Progenitor cell of endocrine pancreas (in vitro differentiated cells): ENCODE measurements at regions not wholly inside any gene's neighbourhood (a gene's known extent, or its start where the extent isn't known, plus 50 kb on each side); places are given as distances from the start of the nearest gene placed in this dataset.
"Not testable (repeated sequence)": the region's sequence is repeated elsewhere in the genome, so short reads cannot be mapped to it uniquely, and the experiment has no call there.

ENCODE experiments used
- DNase-seq: peaks from one replicate; pipeline ENCODE4 v3.0.0; 2021; ENCODE audit warnings: low spot score; ENCODE audit not compliant: unreplicated experiment
- H3K27ac Mint-ChIP-seq: 2 replicates; pipeline ENCODE4 v1.8.0; 2021; ENCODE audit warnings: mild to moderate bottlenecking, moderate library complexity, mixed read lengths
- H3K27me3 Mint-ChIP-seq: 2 replicates; pipeline ENCODE4 v1.8.0; 2021; ENCODE audit warnings: mixed read lengths
- H3K36me3 Mint-ChIP-seq: 2 replicates; pipeline ENCODE4 v1.8.0; 2022; ENCODE audit warnings: mixed read lengths; ENCODE audit not compliant: insufficient read depth
- H3K4me1 Mint-ChIP-seq: 2 replicates; pipeline ENCODE4 v1.8.0; 2021; ENCODE audit warnings: low read depth, mixed read lengths
- H3K4me3 Mint-ChIP-seq: 2 replicates; pipeline ENCODE4 v1.8.0; 2021; ENCODE audit warnings: low read depth, mild to moderate bottlenecking, moderate library complexity, mixed read lengths
- H3K9me3 Mint-ChIP-seq: 2 replicates; pipeline ENCODE4 v1.8.0; 2021; ENCODE audit warnings: low read depth, mixed read lengths
- CTCF ChIP-seq: fragments of 200-600 bp; sonication (generic); IDR thresholded peaks from one replicate; pipeline ENCODE4 v1.5.0; 2021; ENCODE audit warnings: antibody characterized with exemption, mild to moderate bottlenecking; ENCODE audit not compliant: unreplicated experiment

- no peak overlapping the region for H3K27ac Mint-ChIP-seq
- no peak overlapping the region for H3K4me3 Mint-ChIP-seq
- no peaks in the 10 kb centered on the region for H3K27me3 Mint-ChIP-seq
- peaks cover 6% of the 10 kb centered on the region for H3K9me3 Mint-ChIP-seq
- DNase-seq = no peak
- TF ChIP-seq CTCF = no peak
- peaks cover 7% of the 10 kb centered on the region for H3K4me1 Mint-ChIP-seq
- no peaks in the 10 kb centered on the region for H3K36me3 Mint-ChIP-seq
Measured at GRCh38 chr13:89402211-89402610, 1731.0 kb downstream of the SLITRK5 start.

GRCh38 chr13:89406096-89406495 is 1734.9 kb downstream of the SLITRK5 start:
- not testable (repeated sequence) for H3K27me3 Mint-ChIP-seq, H3K36me3 Mint-ChIP-seq, H3K4me1 Mint-ChIP-seq, DNase-seq, H3K4me3 Mint-ChIP-seq, H3K9me3 Mint-ChIP-seq, H3K27ac Mint-ChIP-seq

- no peaks in the 10 kb centered on the region for H3K36me3 Mint-ChIP-seq
- no peak for DNase-seq
- H3K27ac Mint-ChIP-seq = no peak overlapping the region
- H3K27me3 Mint-ChIP-seq = no peaks in the 10 kb centered on the region
- H3K4me1 Mint-ChIP-seq = peaks cover 5% of the 10 kb centered on the region
- no peak for TF ChIP-seq CTCF
- H3K9me3 Mint-ChIP-seq = no peaks in the 10 kb centered on the region
- H3K4me3 Mint-ChIP-seq = no peak overlapping the region
Measured at GRCh38 chr13:89407357-89407756, 1736.2 kb downstream of the SLITRK5 start.

- Mint-ChIP-seq H3K4me3 (no peak overlapping the region), H3K27ac (no peak overlapping the region), H3K27me3 (no peaks in the 10 kb centered on the region), H3K4me1 (no peaks in the 10 kb centered on the region), H3K9me3 (no peaks in the 10 kb centered on the region), H3K36me3 (no peaks in the 10 kb centered on the region)
- DNase-seq = no peak
- no peak for TF ChIP-seq CTCF
Measured at GRCh38 chr13:89432997-89433396, 1761.8 kb downstream of the SLITRK5 start.

- not testable (repeated sequence) for H3K4me3 Mint-ChIP-seq, H3K9me3 Mint-ChIP-seq, H3K36me3 Mint-ChIP-seq, DNase-seq, H3K4me1 Mint-ChIP-seq, H3K27me3 Mint-ChIP-seq, H3K27ac Mint-ChIP-seq
Measured at GRCh38 chr13:89434624-89435023, 1763.5 kb downstream of the SLITRK5 start.

GRCh38 chr13:89454681-89455080 is 1783.5 kb downstream of the SLITRK5 start:
- no peak for DNase-seq
- Mint-ChIP-seq H3K36me3 (no peaks in the 10 kb centered on the region), H3K4me1 (no peaks in the 10 kb centered on the region), H3K4me3 (no peak overlapping the region), H3K27me3 (no peaks in the 10 kb centered on the region), H3K9me3 (no peaks in the 10 kb centered on the region), H3K27ac (no peak overlapping the region)
- TF ChIP-seq CTCF = no peak
